H9 (cell line): ENCODE measurements at regions not wholly inside any gene's neighbourhood (a gene's known extent, or its start where the extent isn't known, plus 50 kb on each side); places are given as distances from the start of the nearest gene placed in this dataset.

Source experiments
- DNase-seq: peaks from one replicate; pipeline ENCODE4 v3.0.0-alpha.2; 2017
- H2AFZ ChIP-seq: one replicate; pipeline ENCODE4 v1.6.1; 2013; ENCODE audit warnings: mild to moderate bottlenecking, low read length, control low read depth, moderate library complexity
- H2AK5ac ChIP-seq: 2 replicates; pipeline ENCODE4 v1.6.1; 2013; ENCODE audit warnings: low read length, control low read depth, mixed read lengths; ENCODE audit not compliant: insufficient read length
- H2BK120ac ChIP-seq: one replicate; pipeline ENCODE4 v1.6.1; 2013; ENCODE audit warnings: low read depth, mild to moderate bottlenecking, low read length, control low read depth, inconsistent platforms; ENCODE audit not compliant: poor library complexity, severe bottlenecking
- H2BK12ac ChIP-seq: 2 replicates; pipeline ENCODE4 v1.6.1; 2013; ENCODE audit warnings: low read length, control low read depth, mixed read lengths, low read depth; ENCODE audit not compliant: insufficient read length
- H2BK15ac ChIP-seq: 2 replicates; pipeline ENCODE4 v1.6.1; 2013; ENCODE audit warnings: low read depth, low read length, control low read depth
- H2BK20ac ChIP-seq: one replicate; pipeline ENCODE4 v1.6.1; 2013; ENCODE audit warnings: low read depth, mild to moderate bottlenecking, low read length, control low read depth, inconsistent platforms; ENCODE audit not compliant: poor library complexity, severe bottlenecking
- H2BK5ac ChIP-seq: 2 replicates; pipeline ENCODE4 v1.6.1; 2013; ENCODE audit warnings: low read length, control low read depth, mixed read lengths; ENCODE audit not compliant: insufficient read length
- H3K14ac ChIP-seq: 2 replicates; pipeline ENCODE4 v1.6.1; 2013; ENCODE audit warnings: low read length, control low read depth; ENCODE audit not compliant: insufficient read depth
- H3K18ac ChIP-seq: 2 replicates; pipeline ENCODE4 v1.6.1; 2013; ENCODE audit warnings: low read depth, mild to moderate bottlenecking, mixed read lengths, low read length, control low read depth; ENCODE audit not compliant: insufficient read length
- H3K23ac ChIP-seq: 2 replicates; pipeline ENCODE4 v1.6.1; 2013; ENCODE audit warnings: low read length, control low read depth, mixed read lengths, low read depth; ENCODE audit not compliant: insufficient read length
- H3K23me2 ChIP-seq: 2 replicates; pipeline ENCODE4 v1.6.1; 2013; ENCODE audit warnings: low read depth, mild to moderate bottlenecking, mixed read lengths, low read length, control low read depth; ENCODE audit not compliant: insufficient read length, poor library complexity, severe bottlenecking
- H3K27ac ChIP-seq: 2 replicates; pipeline ENCODE4 v1.5.1; 2013; ENCODE audit warnings: low read length, control low read depth, mixed read lengths, low read depth; ENCODE audit not compliant: insufficient read length
- H3K27me3 ChIP-seq: 2 replicates; pipeline ENCODE4 v1.6.1; 2013; ENCODE audit warnings: low read length, control low read depth, inconsistent platforms; ENCODE audit not compliant: insufficient read depth
- H3K4ac ChIP-seq: 2 replicates; pipeline ENCODE4 v1.6.1; 2013; ENCODE audit warnings: low read depth, mild to moderate bottlenecking, control low read depth, inconsistent platforms, low read length, moderate library complexity
- H3K4me1 ChIP-seq: 2 replicates; pipeline ENCODE4 v1.6.1; 2013; ENCODE audit warnings: low read length, control low read depth, inconsistent platforms; ENCODE audit not compliant: insufficient read depth
- H3K4me2 ChIP-seq: 2 replicates; pipeline ENCODE4 v1.6.1; 2013; ENCODE audit warnings: low read length, control low read depth, mixed read lengths; ENCODE audit not compliant: insufficient read length, insufficient read depth
- H3K56ac ChIP-seq: 2 replicates; pipeline ENCODE4 v1.6.1; 2013; ENCODE audit warnings: low read depth, mild to moderate bottlenecking, mixed read lengths, low read length, control low read depth; ENCODE audit not compliant: insufficient read length
- H3K79me1 ChIP-seq: 2 replicates; pipeline ENCODE4 v1.6.1; 2013; ENCODE audit warnings: low read depth, mild to moderate bottlenecking, moderate library complexity, low read length, control low read depth, inconsistent platforms; ENCODE audit not compliant: insufficient read depth, poor library complexity, severe bottlenecking
- H3K79me2 ChIP-seq: 2 replicates; pipeline ENCODE4 v1.6.1; 2013; ENCODE audit warnings: low read length, control low read depth, inconsistent platforms; ENCODE audit not compliant: insufficient read depth
- H3K9ac ChIP-seq: 2 replicates; pipeline ENCODE4 v1.6.1; 2013; ENCODE audit warnings: low read length, control low read depth, mixed read lengths; ENCODE audit not compliant: insufficient read length; ENCODE audit errors: extremely low read depth
- H3K9me3 ChIP-seq: one replicate; pipeline ENCODE4 v1.6.1; 2013; ENCODE audit warnings: low read depth, low read length, inconsistent platforms; ENCODE audit not compliant: control insufficient read depth
- H3T11ph ChIP-seq: one replicate; pipeline ENCODE4 v1.6.1; 2013; ENCODE audit warnings: mild to moderate bottlenecking, low read length, control low read depth, inconsistent platforms
- H4K20me1 ChIP-seq: one replicate; pipeline ENCODE4 v1.6.1; 2013; ENCODE audit not compliant: control insufficient read depth, insufficient read length, insufficient read depth
- H4K5ac ChIP-seq: 2 replicates; pipeline ENCODE4 v1.6.1; 2013; ENCODE audit warnings: low read depth, mild to moderate bottlenecking, mixed read lengths, low read length, control low read depth; ENCODE audit not compliant: insufficient read length
- H4K8ac ChIP-seq: replicated peaks from 2 replicates; pipeline ENCODE4 v1.6.1; 2013; ENCODE audit warnings: low read length, control low read depth, mixed read lengths, low read depth; ENCODE audit not compliant: insufficient read length
- H4K91ac ChIP-seq: 2 replicates; pipeline ENCODE4 v1.6.1; 2013; ENCODE audit warnings: low read depth, mild to moderate bottlenecking, moderate library complexity, mixed read lengths, low read length, control low read depth; ENCODE audit not compliant: insufficient read length
- H3K27ac Mint-ChIP-seq, 3 experiments: 2 replicates in 2 of 3; 3 replicates in 1 of 3; pipeline ENCODE4 v1.8.0; 2020 to 2021; ENCODE audit warnings: mixed read lengths in 3 of 3, mild to moderate bottlenecking in 1 of 3, moderate library complexity in 1 of 3
- H3K27me3 Mint-ChIP-seq: 2 replicates; pipeline ENCODE4 v1.8.0; 2021; ENCODE audit warnings: low read depth, mild to moderate bottlenecking, moderate library complexity, mixed read lengths
- H3K36me3 Mint-ChIP-seq, 3 experiments: 2 replicates in 2 of 3; 3 replicates in 1 of 3; pipeline ENCODE4 v1.8.0; 2020 to 2021; ENCODE audit warnings: low read depth in 3 of 3, mixed read lengths in 3 of 3; ENCODE audit not compliant: insufficient read depth in 1 of 3
- H3K4me1 Mint-ChIP-seq, 2 experiments: 2 replicates each; pipeline ENCODE4 v1.8.0; 2020; ENCODE audit warnings: mixed read lengths in 2 of 2
- H3K4me3 Mint-ChIP-seq, 2 experiments: 2 replicates in 1 of 2; 3 replicates in 1 of 2; pipeline ENCODE4 v1.8.0; 2020 to 2021; ENCODE audit warnings: mild to moderate bottlenecking in 2 of 2, mixed read lengths in 2 of 2, moderate library complexity in 1 of 2
- H3K9me3 Mint-ChIP-seq, 2 experiments: 2 replicates in 1 of 2; 3 replicates in 1 of 2; pipeline ENCODE4 v1.8.0; 2020; ENCODE audit warnings: mild to moderate bottlenecking in 2 of 2, mixed read lengths in 2 of 2, moderate library complexity in 1 of 2
- CTCF ChIP-seq: fragments of 200-600 bp; sonication (generic); conservative IDR thresholded peaks from 3 replicates; pipeline ENCODE4 v1.8.0; 2021; ENCODE audit warnings: antibody characterized with exemption, mild to moderate bottlenecking

DNA sequence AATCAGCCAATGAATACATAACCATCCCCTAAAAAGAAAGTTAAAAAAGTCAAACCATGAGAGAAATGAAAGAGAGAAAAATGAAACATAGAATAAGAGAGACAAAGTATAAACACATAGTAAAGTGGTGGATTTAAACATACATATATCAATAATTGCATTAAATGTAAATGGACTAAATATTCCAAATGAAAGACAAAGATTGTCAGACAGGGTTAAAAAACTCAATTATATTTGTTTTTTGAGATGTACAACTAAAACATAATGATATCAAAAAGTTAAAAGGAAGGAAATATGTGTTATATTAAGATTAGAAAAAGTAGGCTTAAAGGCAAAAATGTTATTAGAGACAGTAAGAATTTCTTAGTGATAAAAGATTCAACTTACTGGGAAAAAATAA is 83.8 kb upstream of the CELF4 start:
- no peak overlapping the region for H3K27ac ChIP-seq
- H3K9me3 ChIP-seq: no peaks in the 10 kb centered on the region
- Mint-ChIP-seq H3K27me3 (peaks cover 4% of the 10 kb centered on the region), H3K9me3 (peaks cover 23 to 38% of the 10 kb centered on the region in 2 experiments), H3K27ac (no peak overlapping the region), H3K4me1 (peaks cover 9% of the 10 kb centered on the region in 2 experiments), H3K36me3 (peaks cover 13 to 21% (median 21%) of the 10 kb centered on the region in 3 experiments), H3K4me3 (no peak overlapping the region)
- H3K18ac ChIP-seq: no peak overlapping the region
- no peak overlapping the region for H2BK12ac ChIP-seq
- no peak overlapping the region for H2BK15ac ChIP-seq
- no peak for DNase-seq
- peaks cover 3% of the 10 kb centered on the region; the same call in 1 of the 2 replicates for H3K4me1 ChIP-seq
- no peak overlapping the region for H2BK120ac ChIP-seq
- no peak overlapping the region for H4K8ac ChIP-seq
- H4K20me1 ChIP-seq: no peaks in the 10 kb centered on the region
- no peak overlapping the region for H2BK20ac ChIP-seq
- no peak overlapping the region for H3K4me2 ChIP-seq
- TF ChIP-seq CTCF: no peak
- no peaks in the 10 kb centered on the region for H3K79me2 ChIP-seq
- H4K5ac ChIP-seq: no peak overlapping the region
- no peak overlapping the region for H3T11ph ChIP-seq
- no peak overlapping the region for H3K4ac ChIP-seq
- H3K27me3 ChIP-seq: no peaks in the 10 kb centered on the region
- no peaks in the 10 kb centered on the region for H3K23me2 ChIP-seq
- H4K91ac ChIP-seq: no peak overlapping the region
- no peak overlapping the region for H3K9ac ChIP-seq
- H3K23ac ChIP-seq: no peak overlapping the region
- no peak overlapping the region for H3K56ac ChIP-seq
- H3K79me1 ChIP-seq: no peaks in the 10 kb centered on the region
- H2AK5ac ChIP-seq: no peak overlapping the region
- H2AFZ ChIP-seq: no peak overlapping the region
- H2BK5ac ChIP-seq: no peak overlapping the region
- H3K14ac ChIP-seq: no peak overlapping the region
